ENCODE measurements at regions not wholly inside any gene's neighbourhood (a gene's known extent, or its start where the extent isn't known, plus 50 kb on each side); places are given as distances from the start of the nearest gene placed in this dataset.
"Not testable (repeated sequence)": the region's sequence is repeated elsewhere in the genome, so short reads cannot be mapped to it uniquely, and the experiment has no call there.

DNA sequence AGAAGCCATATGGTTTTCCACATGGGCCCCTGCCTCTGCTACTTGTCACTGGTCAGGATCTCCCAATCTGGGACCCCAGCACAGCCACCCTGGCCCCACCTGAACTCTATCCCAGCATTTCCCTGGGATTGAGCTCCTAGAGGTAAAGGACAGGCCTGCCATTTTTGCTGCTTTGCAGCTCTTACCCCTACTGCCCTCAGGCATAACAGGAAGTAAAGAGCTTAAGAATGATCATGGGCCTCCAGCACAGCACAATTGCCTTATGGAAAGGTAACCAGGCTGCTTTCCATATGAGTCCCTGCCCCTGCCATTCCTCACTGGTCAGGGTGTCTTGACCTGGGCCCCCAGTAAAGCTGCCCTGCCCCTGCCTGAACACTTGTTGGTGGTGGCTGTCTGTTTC, 196.6 kb upstream of the XIST start:
- H2AK5ac ChIP-seq (ENCODE audit: low read length): no peak overlapping the region
- H3K36me3 ChIP-seq (ENCODE audit: control insufficient read depth in 1 of 2, insufficient read depth in 2 of 2, low read length in 2 of 2): peaks cover 0 to 4% of the 10 kb centered on the region in 2 experiments
- peak; percentile 14 to 54 for DNase-seq
- H4K12ac ChIP-seq (ENCODE audit: low read depth, low read length): peak overlapping the region; percentile 36
- no peak overlapping the region for H3K14ac ChIP-seq (ENCODE audit: low read length)
- H3K4ac ChIP-seq (ENCODE audit: low read depth, low read length): no peak overlapping the region
- H3K27ac ChIP-seq (ENCODE audit: low read depth, low read length): peak overlapping the region; percentile 27
- H3K79me2 ChIP-seq (ENCODE audit: control insufficient read depth, insufficient read depth, low read length, poor library complexity): no peaks in the 10 kb centered on the region
- no peak overlapping the region for H3K18ac ChIP-seq (ENCODE audit: low read length)
- H2AFZ ChIP-seq (ENCODE audit: insufficient read depth, low read length, poor library complexity): no peak overlapping the region
- peak overlapping the region; percentile 33 for H2BK5ac ChIP-seq (ENCODE audit: low read depth, low read length, poor library complexity)
- no peak overlapping the region for H4K91ac ChIP-seq (ENCODE audit: low read depth, low read length)
- H3K79me1 ChIP-seq (ENCODE audit: low read length): peaks cover 5% of the 10 kb centered on the region
- no peak overlapping the region for H3K4me3 ChIP-seq (ENCODE audit: low read depth, low read length)
- no peak overlapping the region for H2BK12ac ChIP-seq (ENCODE audit: low read length)
- no peak overlapping the region for H3K9ac ChIP-seq (ENCODE audit: low read length)
- H3K9me3 ChIP-seq (ENCODE audit: insufficient read depth, low read depth, low read length): no peaks in the 10 kb centered on the region
- no peaks in the 10 kb centered on the region for H3K27me3 ChIP-seq (ENCODE audit: insufficient read depth, low read length)
- H3K4me1 ChIP-seq (ENCODE audit: control insufficient read depth in 1 of 2, insufficient read depth in 2 of 2, low read length in 2 of 2): peaks cover 6 to 11% of the 10 kb centered on the region in 2 experiments
- no peak overlapping the region for H3K23ac ChIP-seq (ENCODE audit: low read length)
- H3K4me2 ChIP-seq (ENCODE audit: low read length): no peak overlapping the region
- H4K8ac ChIP-seq (ENCODE audit: low read depth, low read length): peak overlapping the region; percentile 30
- H2BK120ac ChIP-seq (ENCODE audit: insufficient read depth, low read length, poor library complexity): peak overlapping the region; percentile 46

GRCh38 chrX:74034066-74034465, 181.6 kb upstream of the XIST start:
- H3K14ac ChIP-seq (ENCODE audit: low read length); H3K79me2 ChIP-seq (ENCODE audit: control insufficient read depth, insufficient read depth, low read length, poor library complexity); H3K36me3 ChIP-seq (ENCODE audit: control insufficient read depth in 1 of 2, insufficient read depth in 2 of 2, low read length in 2 of 2); H3K4me3 ChIP-seq (ENCODE audit: low read depth, low read length); H4K8ac ChIP-seq (ENCODE audit: low read depth, low read length); H3K9ac ChIP-seq (ENCODE audit: low read length); H2AFZ ChIP-seq (ENCODE audit: insufficient read depth, low read length, poor library complexity); H3K27me3 ChIP-seq (ENCODE audit: insufficient read depth, low read length); H2BK120ac ChIP-seq (ENCODE audit: insufficient read depth, low read length, poor library complexity); H3K23ac ChIP-seq (ENCODE audit: low read length); H3K4ac ChIP-seq (ENCODE audit: low read depth, low read length); H3K18ac ChIP-seq (ENCODE audit: low read length); H3K27ac ChIP-seq (ENCODE audit: low read depth, low read length); H3K4me1 ChIP-seq (ENCODE audit: control insufficient read depth in 1 of 2, insufficient read depth in 2 of 2, low read length in 2 of 2); H4K91ac ChIP-seq (ENCODE audit: low read depth, low read length); H2BK12ac ChIP-seq (ENCODE audit: low read length); DNase-seq; H2BK5ac ChIP-seq (ENCODE audit: low read depth, low read length, poor library complexity); H2AK5ac ChIP-seq (ENCODE audit: low read length); H3K79me1 ChIP-seq (ENCODE audit: low read length); H3K4me2 ChIP-seq (ENCODE audit: low read length); H4K12ac ChIP-seq (ENCODE audit: low read depth, low read length); H3K9me3 ChIP-seq (ENCODE audit: insufficient read depth, low read depth, low read length): not testable (repeated sequence)
- no CpG with 5 or more reads among the region's 1 CpG for WGBS (ENCODE audit: extremely low coverage, insufficient coverage, insufficient read length)

GRCh38 chrX:74031527-74031926, 179.0 kb upstream of the XIST start:
- not testable (repeated sequence) for H4K12ac ChIP-seq (ENCODE audit: low read depth, low read length); H3K4me1 ChIP-seq (ENCODE audit: control insufficient read depth in 1 of 2, insufficient read depth in 2 of 2, low read length in 2 of 2); H2BK120ac ChIP-seq (ENCODE audit: insufficient read depth, low read length, poor library complexity); H4K91ac ChIP-seq (ENCODE audit: low read depth, low read length); H3K79me1 ChIP-seq (ENCODE audit: low read length); DNase-seq; H3K9ac ChIP-seq (ENCODE audit: low read length); H3K23ac ChIP-seq (ENCODE audit: low read length); H3K27ac ChIP-seq (ENCODE audit: low read depth, low read length); H4K8ac ChIP-seq (ENCODE audit: low read depth, low read length); H3K4me2 ChIP-seq (ENCODE audit: low read length); H3K4ac ChIP-seq (ENCODE audit: low read depth, low read length); H3K79me2 ChIP-seq (ENCODE audit: control insufficient read depth, insufficient read depth, low read length, poor library complexity); H3K14ac ChIP-seq (ENCODE audit: low read length); H3K18ac ChIP-seq (ENCODE audit: low read length); H3K9me3 ChIP-seq (ENCODE audit: insufficient read depth, low read depth, low read length); H3K27me3 ChIP-seq (ENCODE audit: insufficient read depth, low read length); H2BK5ac ChIP-seq (ENCODE audit: low read depth, low read length, poor library complexity); H3K4me3 ChIP-seq (ENCODE audit: low read depth, low read length); H2BK12ac ChIP-seq (ENCODE audit: low read length); H2AK5ac ChIP-seq (ENCODE audit: low read length); H2AFZ ChIP-seq (ENCODE audit: insufficient read depth, low read length, poor library complexity); H3K36me3 ChIP-seq (ENCODE audit: control insufficient read depth in 1 of 2, insufficient read depth in 2 of 2, low read length in 2 of 2)
- no CpG with 5 or more reads among the region's 7 CpGs for whole genome bisulfite sequencing (ENCODE audit: extremely low coverage, insufficient coverage, insufficient read length)

- no CpG with 5 or more reads among the region's 1 CpG for WGBS (ENCODE audit: extremely low coverage, insufficient coverage, insufficient read length)
- not testable (repeated sequence) for H2BK5ac ChIP-seq (ENCODE audit: low read depth, low read length, poor library complexity); H3K4me1 ChIP-seq (ENCODE audit: control insufficient read depth in 1 of 2, insufficient read depth in 2 of 2, low read length in 2 of 2); H3K4me3 ChIP-seq (ENCODE audit: low read depth, low read length); H3K9me3 ChIP-seq (ENCODE audit: insufficient read depth, low read depth, low read length); H3K4ac ChIP-seq (ENCODE audit: low read depth, low read length); H3K27me3 ChIP-seq (ENCODE audit: insufficient read depth, low read length); H3K27ac ChIP-seq (ENCODE audit: low read depth, low read length); H3K23ac ChIP-seq (ENCODE audit: low read length); H3K9ac ChIP-seq (ENCODE audit: low read length); H3K14ac ChIP-seq (ENCODE audit: low read length); H2AFZ ChIP-seq (ENCODE audit: insufficient read depth, low read length, poor library complexity); H3K36me3 ChIP-seq (ENCODE audit: control insufficient read depth in 1 of 2, insufficient read depth in 2 of 2, low read length in 2 of 2); H4K8ac ChIP-seq (ENCODE audit: low read depth, low read length); H3K79me2 ChIP-seq (ENCODE audit: control insufficient read depth, insufficient read depth, low read length, poor library complexity); H4K12ac ChIP-seq (ENCODE audit: low read depth, low read length); H4K91ac ChIP-seq (ENCODE audit: low read depth, low read length); DNase-seq; H3K4me2 ChIP-seq (ENCODE audit: low read length); H3K79me1 ChIP-seq (ENCODE audit: low read length); H2BK120ac ChIP-seq (ENCODE audit: insufficient read depth, low read length, poor library complexity); H2AK5ac ChIP-seq (ENCODE audit: low read length); H2BK12ac ChIP-seq (ENCODE audit: low read length); H3K18ac ChIP-seq (ENCODE audit: low read length)
Observed at GRCh38 chrX:74030766-74031165, 178.3 kb upstream of the XIST start.

Measured in trophoblast cell (in vitro differentiated cells and primary cell).